Stimulated activated CD8-positive, alpha-beta memory T cell treated with anti-CD3 and anti-CD28 coated beads, Interleukin-12 subunit alpha, Interleukin-12 subunit beta, amount 100 ng/mL, for 24 hours (primary cell): ENCODE measurements at regions not wholly inside any gene's neighbourhood (a gene's known extent, or its start where the extent isn't known, plus 50 kb on each side); places are given as distances from the start of the nearest gene placed in this dataset.
"Not testable (repeated sequence)": the region's sequence is repeated elsewhere in the genome, so short reads cannot be mapped to it uniquely, and the experiment has no call there.

Source experiments
- DNase-seq: peaks from one replicate; pipeline ENCODE4 v3.0.0-alpha.2; 2020; ENCODE audit errors: extremely low read depth

DNA sequence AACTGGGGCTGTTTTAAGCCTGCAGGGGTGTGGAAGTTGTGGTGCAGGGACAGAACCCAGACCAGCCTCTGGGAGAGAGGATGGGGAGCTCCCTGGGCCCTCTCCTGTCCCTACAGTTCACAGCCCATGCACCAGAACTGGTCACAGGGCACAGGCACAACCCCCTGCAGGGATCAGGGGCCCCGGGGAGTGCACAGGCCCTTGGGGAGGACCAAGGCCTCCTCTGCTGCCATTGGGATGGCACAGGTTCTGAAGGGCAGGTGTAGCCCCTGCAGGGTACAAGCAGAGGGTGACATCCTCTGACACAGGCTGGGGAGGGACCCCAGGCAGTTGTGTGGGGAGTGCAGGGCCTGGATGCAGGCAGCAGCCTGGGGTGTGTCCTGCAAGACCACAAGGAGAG is 66.4 kb upstream of the SFSWAP start:
- DNase-seq: no peak

- DNase-seq: not testable (repeated sequence)
Measured at GRCh38 chr12:131644917-131645316, 66.0 kb upstream of the SFSWAP start.

GRCh38 chr12:131645557-131645956 is 65.3 kb upstream of the SFSWAP start:
- DNase-seq: not testable (repeated sequence)

GRCh38 chr12:131646444-131646843 is 64.4 kb upstream of the SFSWAP start:
- DNase-seq: not testable (repeated sequence)

GRCh38 chr12:131647667-131648066 is 63.2 kb upstream of the SFSWAP start:
- no peak for DNase-seq

DNA sequence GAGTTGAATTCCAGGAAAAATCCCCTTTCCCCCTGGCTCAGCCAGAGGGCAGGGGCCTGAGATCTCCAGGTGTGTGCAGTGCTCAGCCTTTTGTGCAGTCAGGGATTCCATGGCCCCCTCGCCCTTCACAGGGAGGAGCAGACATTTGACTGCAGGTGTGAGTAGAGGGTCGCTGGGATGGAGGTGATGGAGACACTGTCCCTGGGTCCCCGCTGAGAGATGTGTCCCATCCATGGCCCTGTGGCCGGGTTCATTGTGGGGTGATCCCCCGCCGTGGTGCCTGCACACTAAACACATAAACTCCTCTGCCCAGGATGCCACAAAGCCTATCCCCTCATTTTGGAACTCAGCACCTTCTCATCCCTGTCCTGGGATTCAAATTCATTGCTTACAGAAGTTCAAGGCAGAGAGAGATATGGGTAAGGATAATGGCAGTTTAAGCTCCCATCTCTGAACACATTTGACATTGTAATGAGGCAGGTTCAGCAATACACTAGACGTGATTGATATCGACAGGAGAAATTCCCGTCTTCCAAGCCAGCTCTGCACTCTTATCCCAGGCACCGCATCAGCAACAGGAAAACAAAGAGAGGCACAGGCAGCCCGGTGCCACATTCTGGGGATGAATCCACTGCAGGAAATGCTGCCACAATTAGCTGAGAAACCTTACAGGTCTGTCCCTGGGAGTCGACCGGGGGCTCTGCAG is 55.3 kb upstream of the SFSWAP start:
- not testable (repeated sequence) for DNase-seq

DNA sequence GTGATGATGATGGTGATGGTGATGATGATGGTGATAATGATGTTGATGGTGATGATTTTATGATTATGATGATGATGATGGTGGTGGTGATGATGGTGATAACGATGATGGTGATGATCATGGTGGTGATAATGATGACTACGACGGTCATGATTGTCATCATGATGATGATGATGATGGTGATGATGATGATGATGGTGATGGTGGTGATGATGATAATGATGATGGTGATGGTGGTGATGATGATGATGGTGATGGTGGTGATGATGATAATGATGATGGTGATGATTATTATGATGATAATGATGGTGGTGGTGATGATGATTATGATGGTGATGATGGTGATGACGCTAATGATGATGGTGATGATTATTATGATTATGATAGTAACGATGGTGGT is 54.1 kb upstream of the SFSWAP start:
- not testable (repeated sequence) for DNase-seq

- not testable (repeated sequence) for DNase-seq
Measured at GRCh38 chr12:131658605-131659004, 52.3 kb upstream of the SFSWAP start.

DNA sequence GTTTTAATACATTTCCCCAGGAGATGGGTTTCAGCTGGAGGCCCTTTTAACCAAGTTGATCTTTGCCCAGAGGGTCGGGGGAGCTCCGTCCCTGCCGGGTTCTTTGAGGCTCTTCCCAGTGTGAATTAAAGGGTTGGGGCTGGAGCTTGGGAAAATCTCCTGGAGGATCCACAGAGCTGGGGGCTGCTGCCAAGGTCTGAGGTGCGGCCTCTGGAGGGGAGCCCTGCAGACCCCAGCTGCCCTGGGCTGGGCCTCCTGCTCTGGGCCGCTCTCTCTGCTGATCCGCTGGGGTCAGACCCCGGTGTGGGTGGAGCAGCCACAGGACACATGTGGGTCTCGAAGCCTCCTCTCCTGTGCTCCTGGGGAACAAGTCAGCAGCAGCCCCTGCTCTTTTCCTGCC is 51.4 kb upstream of the SFSWAP start:
- not testable (repeated sequence) for DNase-seq

- not testable (repeated sequence) for DNase-seq
Measured at GRCh38 chr12:131659976-131660375, 50.9 kb upstream of the SFSWAP start.

- not testable (repeated sequence) for DNase-seq
Measured at GRCh38 chr12:131660401-131660800, 50.5 kb upstream of the SFSWAP start.
